Mesodermal cell (in vitro differentiated cells): ENCODE measurements at regions not wholly inside any gene's neighbourhood (a gene's known extent, or its start where the extent isn't known, plus 50 kb on each side); places are given as distances from the start of the nearest gene placed in this dataset.

Experiments used
- H3K27ac ChIP-seq: 2 replicates; pipeline ENCODE4 v1.7.0; 2013; ENCODE audit warnings: mild to moderate bottlenecking, low read depth, low read length, moderate library complexity; ENCODE audit not compliant: severe bottlenecking
- H3K36me3 ChIP-seq: 2 replicates; pipeline ENCODE4 v1.7.1; 2013; ENCODE audit warnings: mild to moderate bottlenecking, low read length, moderate library complexity; ENCODE audit not compliant: control insufficient read depth, insufficient read depth
- H3K4me1 ChIP-seq: one replicate; pipeline ENCODE4 v1.7.1; 2013; ENCODE audit warnings: mild to moderate bottlenecking, low read length; ENCODE audit not compliant: insufficient read depth, control insufficient read depth, poor library complexity, severe bottlenecking
- H3K4me3 ChIP-seq: 2 replicates; pipeline ENCODE4 v1.7.0; 2013; ENCODE audit warnings: low read length, control low read depth, mild to moderate bottlenecking; ENCODE audit not compliant: insufficient read depth, poor library complexity, severe bottlenecking; ENCODE audit errors: extremely low read depth
- H3K9me3 ChIP-seq: 2 replicates; pipeline ENCODE4 v1.7.1; 2013; ENCODE audit warnings: mild to moderate bottlenecking, low read length, moderate library complexity; ENCODE audit not compliant: control insufficient read depth
- WGBS, 2 experiments: methylation state at CpG; one replicate each; pipeline ENCODE4 v1.1.5; 2013; ENCODE audit warnings: missing lambda C conversion rate in 2 of 2; ENCODE audit not compliant: insufficient coverage in 2 of 2; 5-methylcytosine and 5-hydroxymethylcytosine counted together

DNA sequence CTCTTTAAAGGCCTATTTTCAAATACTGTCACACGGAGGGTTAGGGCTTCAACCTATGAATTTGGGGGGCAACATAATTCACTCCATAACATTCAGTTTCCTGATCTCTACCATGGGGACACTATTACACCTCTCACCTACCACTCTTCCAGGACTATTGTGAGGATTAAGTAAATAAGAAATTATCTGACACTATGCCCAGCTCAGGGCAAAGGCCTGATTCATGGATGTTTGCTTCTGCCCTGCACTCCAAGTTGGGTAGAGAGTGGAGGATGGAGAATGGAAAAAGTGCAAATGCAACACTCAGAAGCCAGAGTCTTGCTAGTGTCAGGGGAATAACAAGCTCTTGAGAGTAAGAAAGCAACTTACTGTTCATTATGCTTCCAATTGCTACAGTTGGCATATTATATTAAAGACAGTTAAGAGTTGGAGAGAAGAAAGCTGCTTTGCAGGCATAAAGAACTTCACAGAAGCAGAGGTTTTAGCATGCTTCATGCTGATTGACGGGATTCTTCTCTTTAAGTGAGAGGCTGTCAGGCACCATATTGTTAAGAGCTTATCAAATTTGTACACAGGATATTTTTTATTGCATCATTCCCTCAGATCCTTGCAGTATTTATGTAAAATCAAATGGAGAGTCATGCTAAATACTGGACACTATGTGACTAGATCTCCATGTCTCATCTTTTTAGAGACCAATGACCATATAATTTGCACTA is 375.3 kb downstream of the VPS13C start:
- Histone ChIP-seq H3K36me3 (no peaks in the 10 kb centered on the region), H3K27ac (no peak overlapping the region), H3K9me3 (no peaks in the 10 kb centered on the region), H3K4me3 (no peak overlapping the region), H3K4me1 (no peaks in the 10 kb centered on the region)
- WGBS, 2 experiments: 88 to 100% methylated on average over 1 of the region's 2 CpGs

- H3K4me1 ChIP-seq: no peaks in the 10 kb centered on the region
- H3K36me3 ChIP-seq: no peaks in the 10 kb centered on the region
- WGBS, 2 experiments: 88 to 91% methylated on average over 5 of the region's 6 CpGs
- H3K4me3 ChIP-seq: no peak overlapping the region
- no peaks in the 10 kb centered on the region for H3K9me3 ChIP-seq
- no peak overlapping the region for H3K27ac ChIP-seq
These were observed 377.1 kb downstream of the VPS13C start for GRCh38 chr15:61682891-61683735.

DNA sequence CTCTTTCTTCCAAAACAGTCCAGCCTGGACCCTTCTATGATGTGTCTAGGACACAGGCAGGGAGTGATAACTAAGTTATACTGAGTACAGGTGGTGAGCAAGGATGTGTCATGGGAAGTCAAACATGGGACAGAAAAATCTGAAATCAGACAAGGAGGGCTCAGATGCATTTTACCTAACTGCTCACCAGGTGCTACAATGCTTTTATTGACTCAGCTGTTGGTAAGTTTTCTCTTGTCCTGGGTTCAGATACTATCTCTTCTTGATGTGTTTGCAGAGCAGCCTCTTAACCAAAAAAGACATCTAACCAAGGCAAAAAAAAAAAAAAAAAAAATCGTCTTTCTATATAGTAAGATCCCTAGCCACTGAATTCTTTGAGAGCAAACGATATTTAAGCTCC is 378.6 kb downstream of the VPS13C start:
- H3K4me1 ChIP-seq: no peaks in the 10 kb centered on the region
- no peak overlapping the region for H3K27ac ChIP-seq
- no peaks in the 10 kb centered on the region for H3K9me3 ChIP-seq
- no peak overlapping the region for H3K4me3 ChIP-seq
- WGBS, 2 experiments: 60% methylated on average over 1 of the region's 2 CpGs; no CpG with 5 or more reads in 1 of the 2 experiments
- H3K36me3 ChIP-seq: no peaks in the 10 kb centered on the region

DNA sequence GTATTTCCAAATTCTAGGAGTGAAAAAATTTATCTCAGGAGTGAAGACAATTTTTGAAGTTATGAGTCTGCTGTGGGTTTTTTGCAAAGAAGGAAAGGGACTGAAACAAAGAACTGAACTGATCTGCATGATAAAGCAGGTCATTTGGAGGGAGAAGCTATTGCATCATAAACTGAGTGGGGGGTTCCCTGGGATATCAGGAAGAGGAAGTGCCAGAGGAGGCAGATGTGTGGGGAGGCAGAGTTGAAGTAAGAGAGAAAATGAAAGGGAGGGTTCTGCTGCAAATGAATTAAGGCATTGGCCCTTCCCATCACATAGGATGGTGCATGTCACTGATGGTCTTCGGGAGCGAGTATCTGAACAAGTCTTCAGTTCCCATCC is 379.2 kb downstream of the VPS13C start:
- Histone ChIP-seq H3K4me1 (no peaks in the 10 kb centered on the region), H3K36me3 (no peaks in the 10 kb centered on the region), H3K9me3 (no peaks in the 10 kb centered on the region), H3K27ac (no peak overlapping the region), H3K4me3 (no peak overlapping the region)
- WGBS, 2 experiments: 90 to 100% methylated on average over 2 of the region's 2 CpGs

GRCh38 chr15:61680260-61681037 is 379.8 kb downstream of the VPS13C start:
- H3K27ac ChIP-seq: no peak overlapping the region
- no peak overlapping the region for H3K4me3 ChIP-seq
- H3K36me3 ChIP-seq: no peaks in the 10 kb centered on the region
- 67 to 100% methylated on average over 1 of the region's 4 CpGs for WGBS, 2 experiments
- H3K4me1 ChIP-seq: no peaks in the 10 kb centered on the region
- H3K9me3 ChIP-seq: no peaks in the 10 kb centered on the region

DNA sequence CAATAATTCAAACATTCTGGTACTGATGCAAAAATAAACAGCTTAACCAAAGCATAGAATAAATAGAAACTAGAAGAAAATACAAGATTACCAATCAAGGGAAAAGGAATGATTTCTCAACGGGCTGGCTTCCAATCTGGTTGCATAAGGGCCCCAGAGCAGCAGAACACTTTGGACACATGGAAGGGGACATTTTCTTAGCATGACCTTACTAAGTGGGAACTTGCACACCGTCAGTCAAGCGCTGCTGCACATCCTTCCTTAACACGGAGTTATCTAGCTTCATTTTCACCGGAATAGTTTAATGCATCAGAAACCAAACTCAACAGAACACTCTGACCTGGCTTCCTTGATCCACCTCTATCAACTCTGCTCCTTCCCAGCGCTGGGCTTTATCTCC is 388.5 kb downstream of the VPS13C start:
- Histone ChIP-seq H3K36me3 (no peaks in the 10 kb centered on the region), H3K9me3 (no peaks in the 10 kb centered on the region), H3K27ac (no peak overlapping the region), H3K4me1 (no peaks in the 10 kb centered on the region), H3K4me3 (no peak overlapping the region)
- WGBS, 2 experiments: 93 to 96% methylated on average over 6 of the region's 6 CpGs

DNA sequence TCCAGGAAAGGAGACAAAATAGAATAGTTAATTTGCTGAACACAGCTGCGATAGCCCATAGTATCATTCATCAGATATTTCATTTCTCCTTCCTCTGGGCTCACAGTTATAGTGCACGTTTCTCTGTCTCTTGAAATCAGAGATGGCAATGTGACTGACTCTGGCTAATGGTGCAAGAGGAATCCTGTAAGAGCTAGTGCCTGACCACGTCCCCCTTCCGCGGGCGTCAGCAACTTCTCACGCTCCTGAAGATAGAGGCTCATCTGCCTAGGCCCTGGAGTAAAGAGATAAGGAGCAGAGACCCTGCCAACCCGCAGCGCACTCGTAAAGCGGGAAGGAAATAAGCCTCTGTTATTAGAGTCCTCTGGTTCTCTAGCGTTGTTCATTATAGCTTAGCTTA is 391.8 kb downstream of the VPS13C start:
- no peaks in the 10 kb centered on the region for H3K9me3 ChIP-seq
- H3K4me1 ChIP-seq: no peaks in the 10 kb centered on the region
- H3K36me3 ChIP-seq: no peaks in the 10 kb centered on the region
- no peak overlapping the region for H3K27ac ChIP-seq
- 89 to 92% methylated on average over 10 to 11 of the region's 12 CpGs for WGBS, 2 experiments
- no peak overlapping the region for H3K4me3 ChIP-seq

GRCh38 chr15:61661791-61662190 is 398.5 kb downstream of the VPS13C start:
- H3K36me3 ChIP-seq: no peaks in the 10 kb centered on the region
- no peak overlapping the region for H3K27ac ChIP-seq
- 100% methylated on average over 1 of the region's 1 CpG for WGBS, 2 experiments

DNA sequence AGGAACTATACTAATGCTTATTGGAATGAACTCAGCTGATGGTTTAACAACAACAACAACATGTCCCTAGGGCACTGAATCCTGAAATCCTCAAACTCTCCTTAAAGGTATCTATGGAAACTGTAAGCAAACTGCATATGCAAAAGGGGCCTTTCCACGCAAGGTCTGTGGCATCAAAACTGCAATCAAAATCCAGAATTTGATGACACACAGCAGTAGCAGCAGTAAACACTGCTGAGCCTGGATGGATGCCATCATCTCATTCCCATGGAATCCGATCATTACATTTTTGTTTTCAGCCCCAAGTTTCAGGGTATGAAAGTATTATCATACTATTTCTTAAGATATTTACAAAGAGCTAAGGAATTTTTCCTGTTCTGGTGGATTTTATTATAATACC is 399.7 kb downstream of the VPS13C start:
- WGBS, 2 experiments: 86 to 100% methylated on average over 1 of the region's 2 CpGs
- H3K4me1 ChIP-seq: no peaks in the 10 kb centered on the region
- no peak overlapping the region for H3K4me3 ChIP-seq
- peaks cover 5% of the 10 kb centered on the region for H3K9me3 ChIP-seq
- no peaks in the 10 kb centered on the region for H3K36me3 ChIP-seq
- H3K27ac ChIP-seq: no peak overlapping the region

More at GRCh38 chr15:61661791-61662190, 398.5 kb downstream of the VPS13C start:
- Histone ChIP-seq H3K4me1 (no peaks in the 10 kb centered on the region), H3K4me3 (no peak overlapping the region), H3K9me3 (peaks cover 5% of the 10 kb centered on the region)

- 80 to 94% methylated on average over 4 of the region's 5 CpGs for WGBS, 2 experiments
- peaks cover 5% of the 10 kb centered on the region for H3K9me3 ChIP-seq
- H3K4me1 ChIP-seq: no peaks in the 10 kb centered on the region
- H3K36me3 ChIP-seq: no peaks in the 10 kb centered on the region
- no peak overlapping the region for H3K4me3 ChIP-seq
- H3K27ac ChIP-seq: no peak overlapping the region
These were observed 400.6 kb downstream of the VPS13C start for GRCh38 chr15:61659566-61660190.
